ENCODE measurements at regions not wholly inside any gene's neighbourhood (a gene's known extent, or its start where the extent isn't known, plus 50 kb on each side); places are given as distances from the start of the nearest gene placed in this dataset.

- TF ChIP-seq TCF12 (IDR thresholded peaks at IDR 0.05; ENCODE audit: low read depth) (no peak), TAF1 (IDR thresholded peaks at IDR 0.05; ENCODE audit: low read depth) (no peak), TEAD4 (IDR thresholded peaks at IDR 0.05) (no peak), NFIC (IDR thresholded peaks at IDR 0.05) (no peak), YY1 (IDR thresholded peaks at IDR 0.05; ENCODE audit: low read depth) (no peak), EP300 (IDR thresholded peaks at IDR 0.05; ENCODE audit: borderline replicate concordance) (no peak), EGR1 (IDR thresholded peaks at IDR 0.05) (no peak), CEBPB (IDR thresholded peaks at IDR 0.05) (no peak), REST (IDR thresholded peaks at IDR 0.05; ENCODE audit: low read depth) (no peak), CREB1 (IDR thresholded peaks at IDR 0.05; ENCODE audit: low read depth) (no peak), RAD21 (IDR thresholded peaks at IDR 0.05; ENCODE audit: low read depth) (no peak)
- TF ChIP-seq, protein P1, sequence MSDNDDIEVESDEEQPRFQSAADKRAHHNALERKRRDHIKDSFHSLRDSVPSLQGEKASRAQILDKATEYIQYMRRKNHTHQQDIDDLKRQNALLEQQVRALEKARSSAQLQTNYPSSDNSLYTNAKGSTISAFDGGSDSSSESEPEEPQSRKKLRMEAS (IDR thresholded peaks at IDR 0.05) = no peak
These were observed 136.0 kb downstream of the UQCRFS1 start for GRCh38 chr19:29076963-29077362.

Data from Ishikawa (cell line).